ENCODE measurements at regions not wholly inside any gene's neighbourhood (a gene's known extent, or its start where the extent isn't known, plus 50 kb on each side); places are given as distances from the start of the nearest gene placed in this dataset.

DNA sequence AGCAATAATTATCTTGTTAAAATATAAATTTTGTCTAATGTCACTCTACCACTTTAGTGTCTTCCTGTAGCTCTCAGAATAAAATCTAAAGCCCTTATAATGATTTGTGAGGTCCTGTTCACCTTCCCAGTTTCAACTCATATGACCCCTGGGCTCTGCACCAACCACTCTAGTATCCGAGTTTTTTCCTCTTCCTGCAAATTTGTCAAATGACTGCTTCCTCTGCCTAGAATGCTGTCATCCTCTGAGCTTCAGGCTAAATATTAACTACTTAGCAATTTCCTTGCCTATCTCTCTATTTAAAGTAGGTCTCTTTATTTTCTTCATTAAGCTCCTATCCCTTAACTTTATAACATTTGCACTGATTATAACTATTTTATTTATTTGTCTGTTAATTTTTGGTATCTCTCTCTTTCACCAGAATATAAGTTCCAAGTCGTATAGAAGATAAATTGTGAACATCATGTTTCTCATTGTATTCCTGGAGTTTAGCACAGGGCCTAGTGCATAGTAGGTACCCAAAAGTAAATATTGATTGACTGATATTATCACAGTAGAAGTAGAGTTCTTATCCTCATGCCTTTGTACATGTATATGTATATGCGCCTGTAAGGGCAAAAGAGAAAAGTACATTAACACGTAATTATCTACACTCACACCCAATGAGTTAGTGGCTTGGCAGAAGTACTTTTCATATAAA is 196.0 kb downstream of the BCAT1 start:
- Histone ChIP-seq H3K9ac (ENCODE audit: low read length in 3 of 3) (no peak overlapping the region), H3K27ac (ENCODE audit: low read depth in 2 of 2, low read length in 2 of 2) (no peak overlapping the region), H3K27me3 (ENCODE audit: control insufficient read depth, insufficient read depth, low read length) (no peaks in the 10 kb centered on the region), H3K4me1 (ENCODE audit: control insufficient read depth in 2 of 3, insufficient read depth in 2 of 3, low read depth in 1 of 3, low read length in 3 of 3) (no peaks in the 10 kb centered on the region), H3K9me3 (ENCODE audit: control insufficient read depth in 2 of 3, insufficient read depth in 1 of 3, low read length in 3 of 3) (no peaks in the 10 kb centered on the region), H3K4me3 (ENCODE audit: low read length in 3 of 3) (no peak overlapping the region), H3K36me3 (ENCODE audit: control insufficient read depth in 2 of 3, insufficient read depth in 3 of 3, low read length in 3 of 3) (no peaks in the 10 kb centered on the region)
- intact Hi-C loops (cut with DNase I): no loop called here
- TF ChIP-seq, protein P1, sequence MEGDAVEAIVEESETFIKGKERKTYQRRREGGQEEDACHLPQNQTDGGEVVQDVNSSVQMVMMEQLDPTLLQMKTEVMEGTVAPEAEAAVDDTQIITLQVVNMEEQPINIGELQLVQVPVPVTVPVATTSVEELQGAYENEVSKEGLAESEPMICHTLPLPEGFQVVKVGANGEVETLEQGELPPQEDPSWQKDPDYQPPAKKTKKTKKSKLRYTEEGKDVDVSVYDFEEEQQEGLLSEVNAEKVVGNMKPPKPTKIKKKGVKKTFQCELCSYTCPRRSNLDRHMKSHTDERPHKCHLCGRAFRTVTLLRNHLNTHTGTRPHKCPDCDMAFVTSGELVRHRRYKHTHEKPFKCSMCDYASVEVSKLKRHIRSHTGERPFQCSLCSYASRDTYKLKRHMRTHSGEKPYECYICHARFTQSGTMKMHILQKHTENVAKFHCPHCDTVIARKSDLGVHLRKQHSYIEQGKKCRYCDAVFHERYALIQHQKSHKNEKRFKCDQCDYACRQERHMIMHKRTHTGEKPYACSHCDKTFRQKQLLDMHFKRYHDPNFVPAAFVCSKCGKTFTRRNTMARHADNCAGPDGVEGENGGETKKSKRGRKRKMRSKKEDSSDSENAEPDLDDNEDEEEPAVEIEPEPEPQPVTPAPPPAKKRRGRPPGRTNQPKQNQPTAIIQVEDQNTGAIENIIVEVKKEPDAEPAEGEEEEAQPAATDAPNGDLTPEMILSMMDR (IDR thresholded peaks at IDR 0.05; ENCODE audit: borderline replicate concordance, extremely low read depth, insufficient read depth): no peak
- DNase-seq (peak in 1 of 5 donors; percentile 20), FAIRE-seq (no peak)

DNA sequence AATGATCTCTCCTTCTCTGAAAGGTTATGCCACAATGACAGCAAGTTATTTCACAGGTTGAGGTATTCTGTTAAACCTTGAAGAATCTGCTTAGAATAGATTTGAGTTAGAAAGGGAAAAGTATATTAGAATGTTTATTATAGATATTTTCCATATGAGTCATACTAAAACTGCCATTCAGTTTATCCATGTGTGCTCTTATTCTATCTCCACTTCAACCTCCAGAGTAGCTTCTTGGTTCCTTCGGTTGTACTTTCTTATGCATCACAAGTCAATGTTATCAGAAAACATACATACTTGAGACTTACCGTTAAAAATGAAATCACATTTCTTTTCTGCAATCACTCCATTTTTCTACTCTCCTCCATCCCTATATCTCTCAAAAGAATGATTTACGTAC is 197.7 kb downstream of the BCAT1 start:
- Histone ChIP-seq H3K4me3 (ENCODE audit: low read length in 3 of 3) (no peak overlapping the region), H3K4me1 (ENCODE audit: control insufficient read depth in 2 of 3, insufficient read depth in 2 of 3, low read depth in 1 of 3, low read length in 3 of 3) (no peaks in the 10 kb centered on the region), H3K9me3 (ENCODE audit: control insufficient read depth in 2 of 3, insufficient read depth in 1 of 3, low read length in 3 of 3) (no peaks in the 10 kb centered on the region), H3K9ac (ENCODE audit: low read length in 3 of 3) (no peak overlapping the region), H3K27me3 (ENCODE audit: control insufficient read depth, insufficient read depth, low read length) (no peaks in the 10 kb centered on the region), H3K36me3 (ENCODE audit: control insufficient read depth in 2 of 3, insufficient read depth in 3 of 3, low read length in 3 of 3) (no peaks in the 10 kb centered on the region), H3K27ac (ENCODE audit: low read depth in 2 of 2, low read length in 2 of 2) (no peak overlapping the region)
- no peak for FAIRE-seq
- intact Hi-C loops (cut with DNase I): no loop called here
- no peak for DNase-seq
- TF ChIP-seq, protein P1 (IDR thresholded peaks at IDR 0.05; ENCODE audit: borderline replicate concordance, extremely low read depth, insufficient read depth): no peak

DNA sequence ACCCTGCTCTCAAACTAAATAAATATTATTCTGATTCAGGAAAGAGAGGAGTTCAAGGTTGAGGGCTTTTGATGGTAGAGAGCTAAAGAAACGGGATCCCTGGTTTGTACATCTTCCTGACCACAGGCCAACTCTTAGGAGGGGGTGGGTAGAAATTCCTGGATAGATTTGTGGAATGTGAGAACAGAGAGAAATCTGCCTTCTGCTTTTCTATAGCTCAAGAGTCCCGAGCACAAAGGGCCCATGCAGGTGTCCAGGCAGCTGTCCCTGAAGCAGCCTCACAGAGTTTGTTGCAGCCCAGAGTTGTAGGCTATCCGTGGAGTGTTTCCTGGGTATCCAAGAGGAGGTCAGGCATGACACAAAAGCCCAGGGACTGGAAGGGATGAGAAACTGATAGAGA is 198.6 kb downstream of the BCAT1 start:
- Histone ChIP-seq H3K9ac (ENCODE audit: low read length in 3 of 3) (no peak overlapping the region), H3K36me3 (ENCODE audit: control insufficient read depth in 2 of 3, insufficient read depth in 3 of 3, low read length in 3 of 3) (no peaks in the 10 kb centered on the region), H3K9me3 (ENCODE audit: control insufficient read depth in 2 of 3, insufficient read depth in 1 of 3, low read length in 3 of 3) (no peaks in the 10 kb centered on the region), H3K4me3 (ENCODE audit: low read length in 3 of 3) (no peak overlapping the region), H3K27ac (ENCODE audit: low read depth in 2 of 2, low read length in 2 of 2) (no peak overlapping the region), H3K4me1 (ENCODE audit: control insufficient read depth in 2 of 3, insufficient read depth in 2 of 3, low read depth in 1 of 3, low read length in 3 of 3) (no peaks in the 10 kb centered on the region), H3K27me3 (ENCODE audit: control insufficient read depth, insufficient read depth, low read length) (no peaks in the 10 kb centered on the region)
- intact Hi-C loops (cut with DNase I): no loop called here
- DNase-seq: no peak
- FAIRE-seq: no peak
- TF ChIP-seq, protein P1 (IDR thresholded peaks at IDR 0.05; ENCODE audit: borderline replicate concordance, extremely low read depth, insufficient read depth): no peak

DNA sequence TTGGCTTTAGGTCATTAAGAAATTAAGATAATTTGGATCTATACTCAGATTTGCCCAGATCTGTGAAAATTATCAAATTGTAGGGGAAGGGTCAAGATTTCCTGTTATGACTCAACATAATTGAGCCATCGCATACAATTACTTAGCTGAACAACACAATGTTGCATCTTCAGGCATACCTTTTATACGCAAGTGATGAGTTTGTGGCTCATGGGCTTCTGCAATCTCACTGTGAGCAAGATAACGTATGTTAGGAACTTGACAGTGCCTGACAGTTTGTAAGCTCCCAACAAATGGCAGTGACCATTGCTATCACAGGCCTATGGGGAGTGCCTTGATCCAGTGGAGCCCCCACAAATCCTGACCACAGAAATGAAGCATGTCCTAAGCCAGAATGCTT is 199.7 kb downstream of the BCAT1 start:
- no peak overlapping the region for H3K9ac ChIP-seq (ENCODE audit: low read length in 3 of 3)
- DNase-seq (no peak), FAIRE-seq (no peak)
- no peaks in the 10 kb centered on the region for H3K4me1 ChIP-seq (ENCODE audit: control insufficient read depth in 2 of 3, insufficient read depth in 2 of 3, low read depth in 1 of 3, low read length in 3 of 3)
- intact Hi-C loops (cut with DNase I): no loop called here
- TF ChIP-seq, protein P1 (IDR thresholded peaks at IDR 0.05; ENCODE audit: borderline replicate concordance, extremely low read depth, insufficient read depth): no peak
- H3K27me3 ChIP-seq (ENCODE audit: control insufficient read depth, insufficient read depth, low read length): no peaks in the 10 kb centered on the region
- H3K4me3 ChIP-seq (ENCODE audit: low read length in 3 of 3): no peak overlapping the region
- H3K27ac ChIP-seq (ENCODE audit: low read depth in 2 of 2, low read length in 2 of 2): no peak overlapping the region
- H3K9me3 ChIP-seq (ENCODE audit: control insufficient read depth in 2 of 3, insufficient read depth in 1 of 3, low read length in 3 of 3): no peaks in the 10 kb centered on the region
- no peaks in the 10 kb centered on the region for H3K36me3 ChIP-seq (ENCODE audit: control insufficient read depth in 2 of 3, insufficient read depth in 3 of 3, low read length in 3 of 3)

All from kidney (tissue), 13 donors.